ENCODE measurements at regions not wholly inside any gene's neighbourhood (a gene's known extent, or its start where the extent isn't known, plus 50 kb on each side); places are given as distances from the start of the nearest gene placed in this dataset.
"Not testable (repeated sequence)": the region's sequence is repeated elsewhere in the genome, so short reads cannot be mapped to it uniquely, and the experiment has no call there.

- H3K9ac ChIP-seq (ENCODE audit: low read length in 3 of 3), result no peak overlapping the region
- H3K27me3 ChIP-seq (ENCODE audit: control insufficient read depth, insufficient read depth, low read length), result no peaks in the 10 kb centered on the region
- intact Hi-C loops (cut with DNase I), result no loop called here
- no peaks in the 10 kb centered on the region for H3K4me1 ChIP-seq (ENCODE audit: control insufficient read depth in 2 of 3, insufficient read depth in 2 of 3, low read depth in 1 of 3, low read length in 3 of 3)
- peak in 2 of 5 donors; percentile 50 to 69 for DNase-seq
- H3K36me3 ChIP-seq (ENCODE audit: control insufficient read depth in 2 of 3, insufficient read depth in 3 of 3, low read length in 3 of 3), result no peaks in the 10 kb centered on the region
- H3K4me3 ChIP-seq (ENCODE audit: low read length in 3 of 3), result no peak overlapping the region
- peak; percentile 42 for TF ChIP-seq CTCF (IDR thresholded peaks at IDR 0.05; ENCODE audit: borderline replicate concordance, extremely low read depth, insufficient read depth)
- peak; percentile 23 for FAIRE-seq
- H3K9me3 ChIP-seq (ENCODE audit: control insufficient read depth in 2 of 3, insufficient read depth in 1 of 3, low read length in 3 of 3), result no peaks in the 10 kb centered on the region
- no peak overlapping the region for H3K27ac ChIP-seq (ENCODE audit: low read depth in 2 of 2, low read length in 2 of 2)
Observed at GRCh38 chr2:175251425-175252041, 70.0 kb upstream of the ATP5MC3 start.

- FAIRE-seq (no peak), DNase-seq (no peak)
- no peaks in the 10 kb centered on the region for H3K27me3 ChIP-seq (ENCODE audit: control insufficient read depth, insufficient read depth, low read length)
- intact Hi-C loops (cut with DNase I), result no loop called here
- H3K9me3 ChIP-seq (ENCODE audit: control insufficient read depth in 2 of 3, insufficient read depth in 1 of 3, low read length in 3 of 3), result no peaks in the 10 kb centered on the region
- H3K36me3 ChIP-seq (ENCODE audit: control insufficient read depth in 2 of 3, insufficient read depth in 3 of 3, low read length in 3 of 3), result no peaks in the 10 kb centered on the region
- no peak overlapping the region for H3K4me3 ChIP-seq (ENCODE audit: low read length in 3 of 3)
- TF ChIP-seq CTCF (IDR thresholded peaks at IDR 0.05; ENCODE audit: borderline replicate concordance, extremely low read depth, insufficient read depth), result no peak
- H3K27ac ChIP-seq (ENCODE audit: low read depth in 2 of 2, low read length in 2 of 2), result no peak overlapping the region
- no peak overlapping the region for H3K9ac ChIP-seq (ENCODE audit: low read length in 3 of 3)
- H3K4me1 ChIP-seq (ENCODE audit: control insufficient read depth in 2 of 3, insufficient read depth in 2 of 3, low read depth in 1 of 3, low read length in 3 of 3), result no peaks in the 10 kb centered on the region
Observed at GRCh38 chr2:175247159-175247558, 65.6 kb upstream of the ATP5MC3 start.

GRCh38 chr2:175244697-175245096 lies 63.2 kb upstream of the ATP5MC3 start:
- FAIRE-seq, result no peak
- no peaks in the 10 kb centered on the region for H3K27me3 ChIP-seq (ENCODE audit: control insufficient read depth, insufficient read depth, low read length)
- H3K9me3 ChIP-seq (ENCODE audit: control insufficient read depth in 2 of 3, insufficient read depth in 1 of 3, low read length in 3 of 3), result no peaks in the 10 kb centered on the region
- no peak overlapping the region for H3K9ac ChIP-seq (ENCODE audit: low read length in 3 of 3)
- TF ChIP-seq CTCF (IDR thresholded peaks at IDR 0.05; ENCODE audit: borderline replicate concordance, extremely low read depth, insufficient read depth), result no peak
- no peak overlapping the region for H3K4me3 ChIP-seq (ENCODE audit: low read length in 3 of 3)
- DNase-seq, result no peak
- no peaks in the 10 kb centered on the region for H3K36me3 ChIP-seq (ENCODE audit: control insufficient read depth in 2 of 3, insufficient read depth in 3 of 3, low read length in 3 of 3)
- intact Hi-C loops (cut with DNase I), result no loop called here
- no peaks in the 10 kb centered on the region for H3K4me1 ChIP-seq (ENCODE audit: control insufficient read depth in 2 of 3, insufficient read depth in 2 of 3, low read depth in 1 of 3, low read length in 3 of 3)
- no peak overlapping the region for H3K27ac ChIP-seq (ENCODE audit: low read depth in 2 of 2, low read length in 2 of 2)

GRCh38 chr2:175241691-175242090 lies 60.2 kb upstream of the ATP5MC3 start:
- Histone ChIP-seq H3K9me3 (ENCODE audit: control insufficient read depth in 2 of 3, insufficient read depth in 1 of 3, low read length in 3 of 3) (no peaks in the 10 kb centered on the region), H3K4me3 (ENCODE audit: low read length in 3 of 3) (no peak overlapping the region), H3K27me3 (ENCODE audit: control insufficient read depth, insufficient read depth, low read length) (no peaks in the 10 kb centered on the region), H3K36me3 (ENCODE audit: control insufficient read depth in 2 of 3, insufficient read depth in 3 of 3, low read length in 3 of 3) (no peaks in the 10 kb centered on the region), H3K27ac (ENCODE audit: low read depth in 2 of 2, low read length in 2 of 2) (no peak overlapping the region), H3K9ac (ENCODE audit: low read length in 3 of 3) (no peak overlapping the region), H3K4me1 (ENCODE audit: control insufficient read depth in 2 of 3, insufficient read depth in 2 of 3, low read depth in 1 of 3, low read length in 3 of 3) (no peaks in the 10 kb centered on the region)
- intact Hi-C loops (cut with DNase I), result no loop called here
- DNase-seq (no peak), FAIRE-seq (no peak)
- no peak for TF ChIP-seq CTCF (IDR thresholded peaks at IDR 0.05; ENCODE audit: borderline replicate concordance, extremely low read depth, insufficient read depth)

- H3K27ac ChIP-seq (ENCODE audit: low read depth in 2 of 2, low read length in 2 of 2); H3K36me3 ChIP-seq (ENCODE audit: control insufficient read depth in 2 of 3, insufficient read depth in 3 of 3, low read length in 3 of 3); DNase-seq; H3K9ac ChIP-seq (ENCODE audit: low read length in 3 of 3); H3K9me3 ChIP-seq (ENCODE audit: control insufficient read depth in 2 of 3, insufficient read depth in 1 of 3, low read length in 3 of 3); H3K27me3 ChIP-seq (ENCODE audit: control insufficient read depth, insufficient read depth, low read length); H3K4me3 ChIP-seq (ENCODE audit: low read length in 3 of 3); FAIRE-seq; H3K4me1 ChIP-seq (ENCODE audit: control insufficient read depth in 2 of 3, insufficient read depth in 2 of 3, low read depth in 1 of 3, low read length in 3 of 3); intact Hi-C loops (cut with DNase I): not testable (repeated sequence)
Observed at GRCh38 chr2:175240033-175240432, 58.5 kb upstream of the ATP5MC3 start.

Data from kidney (tissue), 13 donors.